ENCODE measurements at regions not wholly inside any gene's neighbourhood (a gene's known extent, or its start where the extent isn't known, plus 50 kb on each side); places are given as distances from the start of the nearest gene placed in this dataset.
"Not testable (repeated sequence)": the region's sequence is repeated elsewhere in the genome, so short reads cannot be mapped to it uniquely, and the experiment has no call there.

- Histone ChIP-seq H3K27me3 (ENCODE audit: control insufficient read depth, insufficient read depth, low read length) (no peaks in the 10 kb centered on the region), H3K27ac (ENCODE audit: low read depth, low read length) (no peak overlapping the region), H3K4me3 (ENCODE audit: low read length) (no peak overlapping the region), H3K36me3 (ENCODE audit: control insufficient read depth, insufficient read depth, low read length) (no peaks in the 10 kb centered on the region), H3K9ac (ENCODE audit: low read length) (no peak overlapping the region), H3K4me1 (ENCODE audit: control insufficient read depth, insufficient read depth, low read length) (no peaks in the 10 kb centered on the region)
Observed at GRCh38 chr6:19705606-19706005, 131.6 kb upstream of the ID4 start.

GRCh38 chr6:19712012-19712688 lies 125.0 kb upstream of the ID4 start:
- H3K9ac ChIP-seq (ENCODE audit: low read length), result no peak overlapping the region
- no peak overlapping the region for H3K4me3 ChIP-seq (ENCODE audit: low read length)
- no peaks in the 10 kb centered on the region for H3K4me1 ChIP-seq (ENCODE audit: control insufficient read depth, insufficient read depth, low read length)
- no peaks in the 10 kb centered on the region for H3K27me3 ChIP-seq (ENCODE audit: control insufficient read depth, insufficient read depth, low read length)
- no peaks in the 10 kb centered on the region for H3K36me3 ChIP-seq (ENCODE audit: control insufficient read depth, insufficient read depth, low read length)
- H3K27ac ChIP-seq (ENCODE audit: low read depth, low read length), result no peak overlapping the region

- H3K9ac ChIP-seq (ENCODE audit: low read length), result no peak overlapping the region
- no peak overlapping the region for H3K27ac ChIP-seq (ENCODE audit: low read depth, low read length)
- no peaks in the 10 kb centered on the region for H3K4me1 ChIP-seq (ENCODE audit: control insufficient read depth, insufficient read depth, low read length)
- H3K4me3 ChIP-seq (ENCODE audit: low read length), result no peak overlapping the region
- H3K27me3 ChIP-seq (ENCODE audit: control insufficient read depth, insufficient read depth, low read length), result no peaks in the 10 kb centered on the region
- H3K36me3 ChIP-seq (ENCODE audit: control insufficient read depth, insufficient read depth, low read length), result no peaks in the 10 kb centered on the region
Observed at GRCh38 chr6:19712998-19713397, 124.2 kb upstream of the ID4 start.

- Histone ChIP-seq H3K4me3 (ENCODE audit: low read length) (no peak overlapping the region), H3K9ac (ENCODE audit: low read length) (no peak overlapping the region), H3K27ac (ENCODE audit: low read depth, low read length) (no peak overlapping the region), H3K27me3 (ENCODE audit: control insufficient read depth, insufficient read depth, low read length) (no peaks in the 10 kb centered on the region), H3K36me3 (ENCODE audit: control insufficient read depth, insufficient read depth, low read length) (no peaks in the 10 kb centered on the region), H3K4me1 (ENCODE audit: control insufficient read depth, insufficient read depth, low read length) (no peaks in the 10 kb centered on the region)
Observed at GRCh38 chr6:19713411-19713810, 123.8 kb upstream of the ID4 start.

- Histone ChIP-seq H3K27me3 (ENCODE audit: control insufficient read depth, insufficient read depth, low read length) (no peaks in the 10 kb centered on the region), H3K4me3 (ENCODE audit: low read length) (no peak overlapping the region), H3K4me1 (ENCODE audit: control insufficient read depth, insufficient read depth, low read length) (no peaks in the 10 kb centered on the region), H3K27ac (ENCODE audit: low read depth, low read length) (no peak overlapping the region), H3K36me3 (ENCODE audit: control insufficient read depth, insufficient read depth, low read length) (no peaks in the 10 kb centered on the region), H3K9ac (ENCODE audit: low read length) (no peak overlapping the region)
Observed at GRCh38 chr6:19713984-19714383, 123.2 kb upstream of the ID4 start.

- Histone ChIP-seq H3K4me1 (ENCODE audit: control insufficient read depth, insufficient read depth, low read length) (no peaks in the 10 kb centered on the region), H3K27me3 (ENCODE audit: control insufficient read depth, insufficient read depth, low read length) (no peaks in the 10 kb centered on the region), H3K27ac (ENCODE audit: low read depth, low read length) (no peak overlapping the region), H3K4me3 (ENCODE audit: low read length) (no peak overlapping the region), H3K36me3 (ENCODE audit: control insufficient read depth, insufficient read depth, low read length) (no peaks in the 10 kb centered on the region), H3K9ac (ENCODE audit: low read length) (no peak overlapping the region)
Observed at GRCh38 chr6:19714434-19715166, 122.6 kb upstream of the ID4 start.

GRCh38 chr6:19715167-19715551 lies 122.0 kb upstream of the ID4 start:
- Histone ChIP-seq H3K27me3 (ENCODE audit: control insufficient read depth, insufficient read depth, low read length) (no peaks in the 10 kb centered on the region), H3K9ac (ENCODE audit: low read length) (no peak overlapping the region), H3K4me3 (ENCODE audit: low read length) (no peak overlapping the region), H3K36me3 (ENCODE audit: control insufficient read depth, insufficient read depth, low read length) (no peaks in the 10 kb centered on the region), H3K27ac (ENCODE audit: low read depth, low read length) (no peak overlapping the region), H3K4me1 (ENCODE audit: control insufficient read depth, insufficient read depth, low read length) (no peaks in the 10 kb centered on the region)

GRCh38 chr6:19719691-19720128 lies 117.5 kb upstream of the ID4 start:
- H3K4me3 ChIP-seq (ENCODE audit: low read length), result no peak overlapping the region
- no peaks in the 10 kb centered on the region for H3K36me3 ChIP-seq (ENCODE audit: control insufficient read depth, insufficient read depth, low read length)
- H3K4me1 ChIP-seq (ENCODE audit: control insufficient read depth, insufficient read depth, low read length), result no peaks in the 10 kb centered on the region
- no peak overlapping the region for H3K27ac ChIP-seq (ENCODE audit: low read depth, low read length)
- H3K27me3 ChIP-seq (ENCODE audit: control insufficient read depth, insufficient read depth, low read length), result no peaks in the 10 kb centered on the region
- H3K9ac ChIP-seq (ENCODE audit: low read length), result no peak overlapping the region

- H3K27ac ChIP-seq (ENCODE audit: low read depth, low read length), result no peak overlapping the region
- no peak overlapping the region for H3K9ac ChIP-seq (ENCODE audit: low read length)
- no peak overlapping the region for H3K4me3 ChIP-seq (ENCODE audit: low read length)
- H3K4me1 ChIP-seq (ENCODE audit: control insufficient read depth, insufficient read depth, low read length), result no peaks in the 10 kb centered on the region
- H3K36me3 ChIP-seq (ENCODE audit: control insufficient read depth, insufficient read depth, low read length), result no peaks in the 10 kb centered on the region
- H3K27me3 ChIP-seq (ENCODE audit: control insufficient read depth, insufficient read depth, low read length), result no peaks in the 10 kb centered on the region
Observed at GRCh38 chr6:19721766-19722377, 115.3 kb upstream of the ID4 start.

- H3K9ac ChIP-seq (ENCODE audit: low read length), result no peak overlapping the region
- no peak overlapping the region for H3K27ac ChIP-seq (ENCODE audit: low read depth, low read length)
- no peaks in the 10 kb centered on the region for H3K4me1 ChIP-seq (ENCODE audit: control insufficient read depth, insufficient read depth, low read length)
Observed at GRCh38 chr6:19722999-19723398, 114.2 kb upstream of the ID4 start.

GRCh38 chr6:19723545-19723944 lies 113.6 kb upstream of the ID4 start:
- Histone ChIP-seq H3K27ac (ENCODE audit: low read depth, low read length) (no peak overlapping the region), H3K9ac (ENCODE audit: low read length) (no peak overlapping the region), H3K4me3 (ENCODE audit: low read length) (no peak overlapping the region), H3K36me3 (ENCODE audit: control insufficient read depth, insufficient read depth, low read length) (no peaks in the 10 kb centered on the region), H3K4me1 (ENCODE audit: control insufficient read depth, insufficient read depth, low read length) (no peaks in the 10 kb centered on the region), H3K27me3 (ENCODE audit: control insufficient read depth, insufficient read depth, low read length) (no peaks in the 10 kb centered on the region)

More at GRCh38 chr6:19722999-19723398, 114.2 kb upstream of the ID4 start:
- H3K4me3 ChIP-seq (ENCODE audit: low read length), result no peak overlapping the region
- no peaks in the 10 kb centered on the region for H3K36me3 ChIP-seq (ENCODE audit: control insufficient read depth, insufficient read depth, low read length)
- no peaks in the 10 kb centered on the region for H3K27me3 ChIP-seq (ENCODE audit: control insufficient read depth, insufficient read depth, low read length)

GRCh38 chr6:19725436-19725835 lies 111.7 kb upstream of the ID4 start:
- H3K27me3 ChIP-seq (ENCODE audit: control insufficient read depth, insufficient read depth, low read length); H3K9ac ChIP-seq (ENCODE audit: low read length); H3K4me1 ChIP-seq (ENCODE audit: control insufficient read depth, insufficient read depth, low read length); H3K27ac ChIP-seq (ENCODE audit: low read depth, low read length); H3K4me3 ChIP-seq (ENCODE audit: low read length); H3K36me3 ChIP-seq (ENCODE audit: control insufficient read depth, insufficient read depth, low read length): not testable (repeated sequence)
